Nephron progenitor cell (in vitro differentiated cells): ENCODE measurements at regions not wholly inside any gene's neighbourhood (a gene's known extent, or its start where the extent isn't known, plus 50 kb on each side); places are given as distances from the start of the nearest gene placed in this dataset.

Source experiments
- DNase-seq: peaks from one replicate; pipeline ENCODE4 v3.0.0; 2021
- H3K27ac Mint-ChIP-seq: 2 replicates; pipeline ENCODE4 v1.8.0; 2021; ENCODE audit warnings: mild to moderate bottlenecking, moderate library complexity, mixed read lengths
- H3K27me3 Mint-ChIP-seq: 2 replicates; pipeline ENCODE4 v1.8.0; 2021; ENCODE audit warnings: mild to moderate bottlenecking, low read depth, mixed read lengths; ENCODE audit not compliant: poor library complexity
- H3K36me3 Mint-ChIP-seq: 2 replicates; pipeline ENCODE4 v1.8.0; 2021; ENCODE audit warnings: low read depth, mixed read lengths
- H3K4me1 Mint-ChIP-seq: 2 replicates; pipeline ENCODE4 v1.8.0; 2021; ENCODE audit warnings: mixed read lengths
- H3K4me3 Mint-ChIP-seq: 2 replicates; pipeline ENCODE4 v1.8.0; 2021; ENCODE audit warnings: mild to moderate bottlenecking, moderate library complexity, mixed read lengths
- H3K9me3 Mint-ChIP-seq: 2 replicates; pipeline ENCODE4 v1.8.0; 2021; ENCODE audit warnings: mild to moderate bottlenecking, moderate library complexity, mixed read lengths
- CTCF ChIP-seq: fragments of 200-600 bp; sonication (generic); IDR thresholded peaks from 2 replicates; pipeline ENCODE4 v1.5.0; 2021; ENCODE audit warnings: antibody characterized with exemption

GRCh38 chrX:145881175-145881995, 63.8 kb downstream of the SLITRK2 start:
- no peak overlapping the region for H3K27ac Mint-ChIP-seq
- H3K36me3 Mint-ChIP-seq: no peaks in the 10 kb centered on the region
- H3K4me1 Mint-ChIP-seq: peaks cover 6% of the 10 kb centered on the region
- peaks cover 2% of the 10 kb centered on the region for H3K27me3 Mint-ChIP-seq
- peaks cover 28% of the 10 kb centered on the region for H3K9me3 Mint-ChIP-seq
- no peak for TF ChIP-seq CTCF
- no peak overlapping the region for H3K4me3 Mint-ChIP-seq
- DNase-seq: no peak

- no peaks in the 10 kb centered on the region for H3K27me3 Mint-ChIP-seq
- no peaks in the 10 kb centered on the region for H3K36me3 Mint-ChIP-seq
- H3K4me1 Mint-ChIP-seq: peaks cover 1% of the 10 kb centered on the region
- no peak for DNase-seq
- H3K9me3 Mint-ChIP-seq: peaks cover 24% of the 10 kb centered on the region
- TF ChIP-seq CTCF: no peak
- no peak overlapping the region for H3K27ac Mint-ChIP-seq
- no peak overlapping the region for H3K4me3 Mint-ChIP-seq
Measured at GRCh38 chrX:145886469-145886868, 68.8 kb downstream of the SLITRK2 start.

GRCh38 chrX:145910017-145910416, 92.4 kb downstream of the SLITRK2 start:
- H3K36me3 Mint-ChIP-seq: no peaks in the 10 kb centered on the region
- no peaks in the 10 kb centered on the region for H3K27me3 Mint-ChIP-seq
- no peaks in the 10 kb centered on the region for H3K4me1 Mint-ChIP-seq
- peaks cover 21% of the 10 kb centered on the region for H3K9me3 Mint-ChIP-seq
- DNase-seq: no peak
- no peak overlapping the region for H3K27ac Mint-ChIP-seq
- no peak for TF ChIP-seq CTCF
- no peak overlapping the region for H3K4me3 Mint-ChIP-seq

GRCh38 chrX:145919400-145919799, 101.8 kb downstream of the SLITRK2 start:
- H3K27me3 Mint-ChIP-seq: no peaks in the 10 kb centered on the region
- H3K4me1 Mint-ChIP-seq: no peaks in the 10 kb centered on the region
- H3K36me3 Mint-ChIP-seq: no peaks in the 10 kb centered on the region
- H3K27ac Mint-ChIP-seq: no peak overlapping the region
- no peak for DNase-seq
- H3K9me3 Mint-ChIP-seq: peaks cover 29% of the 10 kb centered on the region
- no peak overlapping the region for H3K4me3 Mint-ChIP-seq
- TF ChIP-seq CTCF: no peak

- Mint-ChIP-seq H3K9me3 (peaks cover 37% of the 10 kb centered on the region), H3K27ac (no peak overlapping the region), H3K4me1 (no peaks in the 10 kb centered on the region), H3K36me3 (no peaks in the 10 kb centered on the region), H3K27me3 (no peaks in the 10 kb centered on the region), H3K4me3 (no peak overlapping the region)
- TF ChIP-seq CTCF: no peak
- no peak for DNase-seq
Measured at GRCh38 chrX:145923376-145923775, 105.7 kb downstream of the SLITRK2 start.

GRCh38 chrX:145936769-145937168, 119.1 kb downstream of the SLITRK2 start:
- Mint-ChIP-seq H3K9me3 (peaks cover 25% of the 10 kb centered on the region), H3K36me3 (no peaks in the 10 kb centered on the region)

More at GRCh38 chrX:145936769-145937168, 119.1 kb downstream of the SLITRK2 start:
- no peaks in the 10 kb centered on the region for H3K4me1 Mint-ChIP-seq
- no peak overlapping the region for H3K27ac Mint-ChIP-seq
- no peak for TF ChIP-seq CTCF
- no peaks in the 10 kb centered on the region for H3K27me3 Mint-ChIP-seq
- H3K4me3 Mint-ChIP-seq: no peak overlapping the region
- no peak for DNase-seq
